NCI-H2227 treated with DMSO at 0.1 percent for 48 hours (cell line): ENCODE measurements at regions not wholly inside any gene's neighbourhood (a gene's known extent, or its start where the extent isn't known, plus 50 kb on each side); places are given as distances from the start of the nearest gene placed in this dataset.

Source experiments
- DNase-seq: peaks from one replicate; lab custom pipeline; 2025; lab: John Stamatoyannopoulos, UW

DNA sequence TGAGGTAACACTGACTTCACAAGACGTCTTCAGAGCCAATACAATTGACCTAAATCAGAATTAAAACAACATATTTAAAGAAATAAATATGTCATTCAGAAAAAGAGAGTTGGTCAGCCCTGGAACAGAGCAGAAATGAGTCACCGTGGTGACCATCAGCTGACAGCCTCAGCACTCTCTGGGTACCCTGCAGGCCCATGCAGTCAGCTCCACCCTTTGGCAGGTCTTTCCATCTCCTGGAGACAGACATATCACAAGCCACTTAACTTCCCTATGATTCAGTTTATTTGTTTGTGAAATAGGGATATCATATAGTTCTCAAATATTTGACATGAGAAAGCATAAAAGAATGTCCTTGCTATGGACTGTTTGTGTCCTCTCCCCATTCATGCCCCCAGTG is 151.6 kb upstream of the MEF2C start:
- DNase-seq: no peak

DNA sequence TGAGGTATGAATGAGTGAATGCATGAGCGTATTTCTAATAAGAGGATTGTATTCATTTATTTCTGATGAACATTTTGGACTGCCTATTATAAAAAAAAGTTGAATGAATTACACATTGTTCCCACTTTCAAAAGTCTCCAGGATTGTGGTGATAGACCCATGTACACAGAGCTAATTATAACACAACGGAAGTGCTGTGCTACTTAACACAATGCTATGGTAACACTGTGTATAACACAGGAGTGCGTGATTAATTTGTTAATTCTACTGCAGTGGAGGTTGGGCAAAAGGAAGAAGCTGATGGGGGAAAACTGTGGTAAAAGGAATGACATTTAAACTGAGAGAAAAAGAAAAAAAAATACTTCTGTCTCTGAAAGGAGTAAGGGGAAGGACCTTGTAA is 147.8 kb upstream of the MEF2C start:
- no peak for DNase-seq

DNA sequence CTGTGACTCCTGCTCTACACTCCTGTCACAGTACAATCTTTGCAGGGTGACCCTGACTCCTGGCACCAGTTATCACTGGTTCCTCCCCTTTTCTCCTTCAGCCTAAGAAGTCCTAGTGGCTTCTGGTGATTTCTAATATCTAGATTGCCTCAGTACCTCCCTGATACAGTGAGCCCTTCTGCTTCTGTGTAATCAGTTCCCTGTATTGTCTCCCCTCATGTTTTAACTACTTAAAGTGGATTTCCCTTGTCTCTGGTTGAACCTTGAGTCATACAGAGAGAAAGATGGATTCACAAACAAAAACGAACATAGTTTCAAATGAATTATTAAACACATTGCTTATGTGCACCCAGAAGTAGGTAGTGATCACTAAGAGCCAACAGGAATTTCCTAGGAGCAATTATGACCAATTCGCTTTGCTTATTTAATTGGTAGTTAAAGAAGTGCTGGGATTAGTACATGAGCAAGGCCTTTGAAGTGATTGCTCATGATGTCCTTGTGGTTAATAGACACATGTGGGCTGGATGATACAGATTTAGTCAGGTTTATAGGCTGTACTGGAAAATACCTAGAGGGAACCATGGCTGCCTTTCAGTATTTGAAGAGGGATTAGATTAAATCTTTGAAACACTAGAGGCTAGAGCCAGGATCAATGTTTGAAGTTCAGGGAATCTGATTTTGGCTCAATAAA is 145.8 kb upstream of the MEF2C start:
- DNase-seq: no peak

DNA sequence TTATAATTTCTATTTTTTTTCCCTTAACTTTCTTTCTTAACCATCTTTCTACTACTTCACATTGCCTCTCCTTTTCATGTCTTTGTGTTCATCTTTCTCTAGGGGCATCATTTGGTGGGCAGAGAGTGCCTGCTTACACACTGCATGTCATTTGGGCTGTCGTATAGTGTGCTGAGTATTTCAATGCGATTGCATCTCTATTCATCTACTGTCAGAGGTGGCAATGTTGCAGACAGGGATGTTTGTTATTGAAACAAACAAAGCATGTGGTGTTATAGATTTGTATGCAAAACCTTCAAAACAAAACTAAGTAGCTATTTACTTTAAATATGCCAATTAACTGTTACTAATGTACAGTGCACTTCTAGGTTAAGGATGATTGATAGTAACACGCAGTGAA is 141.1 kb upstream of the MEF2C start:
- DNase-seq: no peak

DNA sequence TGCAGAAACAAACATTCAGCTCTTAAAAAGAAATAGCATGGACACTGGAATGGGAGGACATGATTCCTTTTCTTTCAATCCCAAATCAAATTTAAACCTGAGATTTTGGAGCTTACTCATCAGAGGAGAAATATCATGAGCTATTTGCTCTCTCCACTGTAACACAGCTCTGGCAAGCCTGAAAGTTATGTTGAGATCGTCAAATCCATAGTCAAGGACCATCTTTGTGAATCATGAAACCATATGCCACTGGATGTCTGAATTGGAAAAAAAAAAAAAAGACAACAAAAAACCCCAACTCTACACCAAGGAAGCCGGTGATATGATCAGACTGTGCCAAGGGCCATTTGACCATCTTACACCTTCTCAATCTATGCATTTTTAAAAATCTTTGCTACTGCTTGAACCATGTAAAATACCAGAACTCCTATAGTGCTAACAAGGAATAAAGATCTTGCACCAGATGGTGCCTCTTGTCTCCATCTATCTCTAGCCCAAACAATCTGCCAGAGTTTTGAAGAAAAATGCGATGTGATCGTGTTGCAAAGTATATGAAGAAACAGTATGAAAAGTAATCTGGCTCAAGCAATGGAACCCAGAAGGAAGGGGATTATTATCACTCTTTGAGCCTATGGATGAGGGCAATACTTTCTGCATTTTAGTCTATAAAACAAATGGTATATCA is 138.1 kb upstream of the MEF2C start:
- DNase-seq: no peak

DNA sequence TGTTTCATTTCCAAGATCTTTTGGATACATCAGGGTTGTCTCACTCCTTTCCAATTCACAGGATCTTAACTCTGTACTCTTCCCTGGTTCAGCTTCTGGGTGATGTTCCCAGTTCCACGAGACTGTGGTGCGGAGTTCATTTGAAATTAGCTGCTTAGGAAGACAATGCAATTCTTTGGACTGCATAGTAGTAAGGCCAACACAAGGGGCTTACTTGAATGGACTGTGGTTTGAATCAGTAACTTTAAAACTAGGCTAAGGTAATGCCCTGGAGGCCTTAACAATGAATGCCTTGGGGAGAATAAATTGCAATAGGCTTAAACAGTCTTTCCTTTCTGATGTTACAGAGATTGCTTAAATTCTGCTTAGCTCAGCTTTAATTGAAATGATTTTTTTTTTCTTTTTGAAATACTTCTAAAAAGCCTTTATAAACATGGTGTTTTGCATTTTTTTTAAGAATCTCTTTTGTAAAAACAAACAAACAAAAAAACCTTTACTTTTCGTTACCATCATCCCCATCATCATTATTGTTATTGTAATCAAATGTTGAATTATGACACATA is 133.8 kb upstream of the MEF2C start:
- no peak for DNase-seq

DNA sequence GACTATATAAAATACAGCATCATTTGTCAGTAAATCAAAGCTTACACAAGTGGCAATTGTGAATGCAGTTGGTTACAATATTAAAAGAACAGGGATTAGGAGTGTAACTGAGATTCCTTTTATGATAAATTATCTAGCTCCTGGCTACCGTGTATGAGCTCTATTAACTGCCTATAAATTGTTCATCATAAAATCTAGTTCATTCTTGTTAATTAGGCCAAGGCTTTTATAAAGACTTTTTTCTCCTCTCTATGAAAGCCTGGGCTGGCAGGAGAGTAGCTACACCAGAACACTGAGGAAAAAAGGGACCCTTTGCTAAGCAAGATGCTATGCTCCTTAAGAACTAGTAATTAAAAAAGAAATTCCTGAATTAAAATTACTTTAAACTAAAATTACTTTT is 132.4 kb upstream of the MEF2C start:
- DNase-seq: no peak

- no peak for DNase-seq
These were observed 129.1 kb upstream of the MEF2C start for GRCh38 chr5:89011778-89012711.

DNA sequence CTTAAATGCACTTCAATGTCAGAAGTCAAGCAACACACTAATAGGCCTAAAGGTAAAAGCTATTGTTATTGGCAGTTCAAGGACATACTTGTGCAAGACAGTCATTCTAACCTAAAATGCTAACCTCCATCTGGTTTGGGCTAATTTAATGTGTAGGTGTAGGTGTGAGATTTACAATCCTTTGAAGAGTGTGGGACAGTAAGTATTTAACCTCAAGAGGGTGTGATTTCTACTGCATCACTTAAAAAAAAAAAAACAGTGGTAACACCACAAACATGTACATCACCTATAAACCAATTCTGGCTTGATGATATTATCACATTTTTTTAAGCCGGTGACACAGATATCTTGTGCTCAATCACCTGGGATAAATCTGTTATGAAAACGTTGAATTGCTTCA is 127.5 kb upstream of the MEF2C start:
- DNase-seq: no peak

- DNase-seq: no peak
These were observed 125.3 kb upstream of the MEF2C start for GRCh38 chr5:89008291-89008690.

DNA sequence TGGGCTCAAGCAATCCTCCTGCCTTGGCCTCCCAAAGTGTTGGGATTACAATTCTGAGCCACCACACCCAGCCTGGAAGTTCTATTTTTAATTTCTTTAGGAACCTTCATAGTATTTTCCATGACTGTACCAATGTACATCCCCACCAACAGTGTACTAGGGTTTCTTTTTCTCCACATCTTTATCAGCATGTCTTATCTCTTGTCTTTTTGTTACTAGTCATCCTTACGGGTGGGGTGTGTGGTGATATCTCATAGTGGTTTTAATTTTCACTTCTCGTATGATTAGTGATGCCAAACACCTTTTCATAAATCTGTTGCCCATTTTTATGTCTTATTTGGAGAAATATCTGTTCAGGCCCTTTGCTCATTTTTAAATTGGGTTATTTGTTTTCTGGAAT is 123.0 kb upstream of the MEF2C start:
- DNase-seq: no peak

- DNase-seq: no peak
These were observed 121.4 kb upstream of the MEF2C start for GRCh38 chr5:89004379-89004778.

GRCh38 chr5:89003563-89004036 is 120.6 kb upstream of the MEF2C start:
- DNase-seq: no peak

- no peak for DNase-seq
These were observed 116.9 kb upstream of the MEF2C start for GRCh38 chr5:88999853-89000252.

DNA sequence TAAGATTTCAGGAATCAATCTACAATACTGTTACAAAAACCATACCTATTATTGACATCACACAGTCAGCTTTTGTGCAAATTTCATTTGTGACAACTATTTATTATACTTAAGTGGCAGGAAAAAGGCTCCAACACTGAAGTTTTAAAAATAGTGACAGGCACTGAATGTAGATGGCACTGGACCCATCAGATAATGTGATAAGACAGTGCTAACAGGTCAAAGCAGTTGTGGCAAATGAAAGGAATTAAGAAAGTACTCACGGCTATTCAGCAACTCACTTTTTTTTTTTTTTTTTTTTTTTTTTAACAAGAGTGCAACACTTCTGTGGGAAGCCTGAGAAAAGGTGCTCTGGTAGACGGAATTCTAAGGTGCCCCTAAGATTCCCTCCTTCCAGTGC is 115.0 kb upstream of the MEF2C start:
- DNase-seq: no peak

- DNase-seq: no peak
These were observed 101.1 kb upstream of the MEF2C start for GRCh38 chr5:88984040-88984439.

DNA sequence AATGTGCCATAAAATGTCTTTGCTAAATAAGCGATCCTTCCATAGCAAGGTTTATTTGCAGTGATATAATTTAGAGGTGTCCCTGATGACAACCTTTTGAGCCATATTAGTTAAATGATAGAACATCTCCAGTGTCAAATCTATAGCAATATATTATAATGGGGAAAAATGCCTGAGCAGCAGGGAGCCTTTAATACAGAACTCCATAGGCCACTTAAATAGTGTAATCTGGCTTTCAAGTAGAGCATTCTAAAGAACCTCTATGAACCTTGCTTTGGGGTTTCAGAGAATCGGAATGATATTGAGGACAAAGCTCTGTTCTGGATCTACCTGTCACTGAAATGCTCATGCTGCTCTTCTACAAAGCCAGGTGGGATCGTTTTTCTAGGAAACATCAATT is 96.7 kb upstream of the MEF2C start:
- peak; percentile 9 for DNase-seq

GRCh38 chr5:88979244-88979643 is 96.3 kb upstream of the MEF2C start:
- DNase-seq: no peak

GRCh38 chr5:88976914-88977313 is 93.9 kb upstream of the MEF2C start:
- no peak for DNase-seq

GRCh38 chr5:88967633-88968585 is 84.9 kb upstream of the MEF2C start:
- no peak for DNase-seq

DNA sequence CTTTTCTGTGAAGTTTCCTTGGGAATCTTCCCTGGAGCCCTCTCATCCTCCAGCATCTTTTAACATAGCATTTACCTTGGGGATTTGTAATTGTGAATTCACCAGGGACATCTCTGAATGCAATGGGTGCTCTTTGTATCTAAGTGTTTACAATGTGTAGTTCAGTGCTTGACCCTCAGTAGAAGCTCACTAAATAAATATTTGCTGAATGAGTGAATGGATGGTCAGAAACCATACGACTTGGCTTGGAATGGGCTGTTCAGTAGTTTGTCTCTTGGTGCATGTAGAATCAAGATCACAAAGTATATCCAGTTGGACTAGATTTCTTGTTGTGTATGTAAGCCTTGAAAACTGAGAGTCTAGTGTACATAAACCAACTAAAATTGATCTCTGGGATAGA is 81.8 kb upstream of the MEF2C start:
- DNase-seq: no peak
